H1 (cell line): ENCODE measurements at regions not wholly inside any gene's neighbourhood (a gene's known extent, or its start where the extent isn't known, plus 50 kb on each side); places are given as distances from the start of the nearest gene placed in this dataset.

ENCODE experiments used
- CTCF ChIA-PET: fragments of 300-600 bp; sonication (Branson Sonifier 250); formaldehyde crosslinking; loops from one replicate; lab custom pipeline; 2021; ENCODE audit not compliant: partially characterized antibody; lab: Charles Lee
- POLR2A ChIA-PET: fragments of 300-600 bp; sonication (Branson Sonifier 250); formaldehyde crosslinking; loops from one replicate; lab custom pipeline; 2021; ENCODE audit warnings: inconsistent platforms; ENCODE audit not compliant: partially characterized antibody; lab: Charles Lee
- DNase-seq, 2 experiments: peaks; one replicate each; pipeline versions ENCODE4 v3.0.0 to v3.0.0-alpha.2; 2010 to 2022; ENCODE audit warnings: low spot score in 2 of 2, low read depth in 1 of 2, mixed read lengths in 1 of 2
- FAIRE-seq: peaks from 2 replicates; lab custom pipeline; 2011; peaks lifted over from hg19 to GRCh38; lab: Jason Lieb, UNC
- H2AFZ ChIP-seq: 2 replicates; pipeline ENCODE4 v1.8.1; 2012; ENCODE audit warnings: low read length, inconsistent platforms
- H2AK5ac ChIP-seq: 2 replicates; pipeline ENCODE4 v1.6.1; 2013; ENCODE audit warnings: low read depth, low read length
- H2BK120ac ChIP-seq: replicated peaks from 2 replicates; pipeline ENCODE3; 2013; ENCODE audit warnings: low read depth, low read length, inconsistent platforms
- H2BK12ac ChIP-seq: 2 replicates; pipeline ENCODE4 v1.6.1; 2013; ENCODE audit warnings: low read depth, low read length
- H2BK15ac ChIP-seq: 2 replicates; pipeline ENCODE4 v1.6.1; 2013; ENCODE audit warnings: low read length
- H2BK20ac ChIP-seq: 2 replicates; pipeline ENCODE4 v1.6.1; 2013; ENCODE audit warnings: low read length
- H2BK5ac ChIP-seq: 2 replicates; pipeline ENCODE4 v1.6.1; 2013; ENCODE audit warnings: low read depth, low read length
- H3K14ac ChIP-seq: 2 replicates; pipeline ENCODE4 v1.6.1; 2013; ENCODE audit warnings: inconsistent platforms; ENCODE audit not compliant: insufficient read length
- H3K18ac ChIP-seq: 2 replicates; pipeline ENCODE4 v1.6.1; 2013; ENCODE audit warnings: low read length; ENCODE audit errors: extremely low read depth
- H3K23ac ChIP-seq: 2 replicates; pipeline ENCODE4 v1.6.1; 2013; ENCODE audit warnings: inconsistent platforms; ENCODE audit not compliant: insufficient read length
- H3K23me2 ChIP-seq: 2 replicates; pipeline ENCODE4 v1.6.1; 2013; ENCODE audit warnings: low read depth, low read length
- H3K27ac ChIP-seq: 2 replicates; pipeline ENCODE4 v1.6.1; 2011; ENCODE audit warnings: low read depth, low read length, inconsistent platforms
- H3K27me3 ChIP-seq, 4 experiments: replicated peaks in 1 of 4; 1 replicate in 1 of 4; 2 replicates in 3 of 4; pipeline versions ENCODE4 v1.6.1 to v1.8.1; 2011 to 2013; ENCODE audit warnings: low read length in 3 of 4, mild to moderate bottlenecking in 3 of 4, inconsistent platforms in 2 of 4, mixed read lengths in 2 of 4, moderate library complexity in 1 of 4; ENCODE audit not compliant: control insufficient read depth in 3 of 4, insufficient read depth in 3 of 4; ENCODE audit errors: extremely low read depth in 1 of 4
- H3K36me3 ChIP-seq, 4 experiments: 2 replicates each; pipeline versions ENCODE4 v1.6.1 to v1.8.1; 2011 to 2013; ENCODE audit warnings: mild to moderate bottlenecking in 4 of 4, low read length in 3 of 4, moderate library complexity in 2 of 4, control low read depth in 1 of 4, inconsistent platforms in 1 of 4; ENCODE audit not compliant: insufficient read depth in 4 of 4, control insufficient read depth in 2 of 4
- H3K4ac ChIP-seq: replicated peaks from 2 replicates; pipeline ENCODE3; 2013; ENCODE audit warnings: low read length, low read depth, mixed read lengths, inconsistent platforms; ENCODE audit not compliant: insufficient read length
- H3K4me1 ChIP-seq, 4 experiments: replicated peaks in 1 of 4; 1 replicate in 1 of 4; 2 replicates in 3 of 4; pipeline versions ENCODE4 v1.6.1 to v1.8.1; 2011 to 2013; ENCODE audit warnings: low read length in 3 of 4, inconsistent platforms in 2 of 4, mixed read lengths in 1 of 4; ENCODE audit not compliant: insufficient read depth in 4 of 4, control insufficient read depth in 3 of 4
- H3K4me2 ChIP-seq, 2 experiments: 2 replicates each; pipeline versions ENCODE4 v1.6.1 to v1.8.1; 2011 to 2013; ENCODE audit warnings: low read depth in 2 of 2, low read length in 2 of 2, control low read depth in 1 of 2, inconsistent platforms in 1 of 2, mild to moderate bottlenecking in 1 of 2; ENCODE audit not compliant: insufficient read depth in 1 of 2
- H3K4me3 ChIP-seq, 4 experiments: fragments of 200-600, 300-600 bp in 1 of 4; sonication (generic), shearing (Covaris generic), sonication (Bioruptor Twin) in 1 of 4; 2 replicates each; pipeline versions ENCODE4 v1.5.1 to v1.8.1; 2011 to 2016; ENCODE audit warnings: low read length in 4 of 4, low read depth in 3 of 4, control low read depth in 2 of 4, inconsistent platforms in 2 of 4, mild to moderate bottlenecking in 2 of 4, mixed read lengths in 1 of 4, moderate library complexity in 1 of 4; ENCODE audit not compliant: insufficient read depth in 2 of 4; ENCODE audit errors: extremely low read depth in 1 of 4
- H3K56ac ChIP-seq: replicated peaks from 2 replicates; pipeline ENCODE3; 2013; ENCODE audit warnings: low read depth, mild to moderate bottlenecking, mixed read lengths, low read length, inconsistent platforms; ENCODE audit not compliant: insufficient read length
- H3K79me1 ChIP-seq: 2 replicates; pipeline ENCODE4 v1.6.1; 2013; ENCODE audit warnings: low read depth, low read length, control low read depth
- H3K79me2 ChIP-seq, 2 experiments: 2 replicates each; pipeline versions ENCODE4 v1.6.1 to v1.8.1; 2012 to 2013; ENCODE audit warnings: low read length in 2 of 2, mild to moderate bottlenecking in 2 of 2, inconsistent platforms in 1 of 2; ENCODE audit not compliant: insufficient read depth in 2 of 2, control insufficient read depth in 1 of 2
- H3K9ac ChIP-seq, 4 experiments: replicated peaks in 1 of 4; 1 replicate in 1 of 4; 2 replicates in 3 of 4; pipeline versions ENCODE4 v1.6.1 to v1.8.1; 2011 to 2013; ENCODE audit warnings: low read depth in 3 of 4, low read length in 3 of 4, control low read depth in 2 of 4, mild to moderate bottlenecking in 2 of 4, moderate library complexity in 2 of 4, inconsistent platforms in 1 of 4; ENCODE audit errors: extremely low read depth in 1 of 4
- H3K9me3 ChIP-seq, 2 experiments: 2 replicates each; pipeline versions ENCODE4 v1.6.1 to v1.8.1; 2012 to 2013; ENCODE audit warnings: mild to moderate bottlenecking in 2 of 2, moderate library complexity in 2 of 2, control low read depth in 1 of 2, inconsistent platforms in 1 of 2, low read depth in 1 of 2, low read length in 1 of 2, mixed read lengths in 1 of 2; ENCODE audit not compliant: insufficient read depth in 2 of 2
- H4K20me1 ChIP-seq, 2 experiments: replicated peaks in 1 of 2; 2 replicates each; pipeline versions ENCODE3 to v1.8.1; 2011 to 2013; ENCODE audit warnings: inconsistent platforms in 2 of 2, low read length in 2 of 2, mild to moderate bottlenecking in 1 of 2; ENCODE audit not compliant: insufficient read depth in 2 of 2, control insufficient read depth in 1 of 2
- H4K5ac ChIP-seq: 2 replicates; pipeline ENCODE4 v1.6.1; 2013; ENCODE audit warnings: low read length, low read depth, mixed read lengths, inconsistent platforms; ENCODE audit not compliant: insufficient read length
- H4K8ac ChIP-seq: 2 replicates; pipeline ENCODE4 v1.8.0; 2013; ENCODE audit warnings: mild to moderate bottlenecking, moderate library complexity, low read length, inconsistent platforms; ENCODE audit not compliant: insufficient read depth; ENCODE audit errors: extremely low read depth
- H4K91ac ChIP-seq: replicated peaks from 2 replicates; pipeline ENCODE3; 2013; ENCODE audit warnings: low read length, mixed read lengths, inconsistent platforms; ENCODE audit not compliant: insufficient read length
- CBX8 ChIP-seq: fragments of 300-800, 300-1000 bp; sonication (generic); IDR thresholded peaks from 2 replicates; pipeline ENCODE4 v1.7.1; 2016; ENCODE audit warnings: low read depth, low read length, borderline replicate concordance
- CTBP2 ChIP-seq: IDR thresholded peaks from 2 replicates; pipeline ENCODE4 v1.7.0; 2011; ENCODE audit warnings: borderline replicate concordance, mild to moderate bottlenecking, moderate library complexity, mixed read lengths, low read length; ENCODE audit not compliant: insufficient read depth, insufficient read length
- GABPA ChIP-seq: IDR thresholded peaks from 2 replicates; pipeline ENCODE4 v1.6.1; 2011; ENCODE audit warnings: mild to moderate bottlenecking, low read length, moderate library complexity, borderline replicate concordance; ENCODE audit not compliant: insufficient read depth
- GTF2F1 ChIP-seq: IDR thresholded peaks from 2 replicates; pipeline ENCODE4 v1.6.1; 2012; ENCODE audit warnings: low read depth, low read length, improper control_type of control experiment, borderline replicate concordance
- MAFK ChIP-seq: IDR thresholded peaks from 2 replicates; pipeline ENCODE4 v1.6.1; 2012; ENCODE audit warnings: low read depth, mild to moderate bottlenecking, improper control_type of control experiment, low read length
- NANOG ChIP-seq: IDR thresholded peaks from 2 replicates; pipeline ENCODE4 v1.6.1; 2011; ENCODE audit warnings: low read length, low read depth, mild to moderate bottlenecking, inconsistent platforms; ENCODE audit not compliant: insufficient read depth, poor library complexity, severe bottlenecking
- POLR2AphosphoS5 ChIP-seq: IDR thresholded peaks from 2 replicates; pipeline ENCODE4 v1.6.1; 2011; ENCODE audit warnings: low read depth, low read length
- RAD21 ChIP-seq, 2 experiments: IDR thresholded peaks in 1 of 2; conservative IDR thresholded peaks in 1 of 2; 2 replicates each; pipeline ENCODE4 v1.6.1; 2011; ENCODE audit warnings: low read depth in 2 of 2, low read length in 2 of 2, improper control_type of control experiment in 1 of 2, inconsistent platforms in 1 of 2, mild to moderate bottlenecking in 1 of 2, moderate library complexity in 1 of 2
- SIRT6 ChIP-seq: IDR thresholded peaks from one replicate; pipeline ENCODE4 v1.7.1; 2012; ENCODE audit warnings: low read length, inconsistent platforms
- SIX5 ChIP-seq: IDR thresholded peaks from 2 replicates; pipeline ENCODE4 v1.6.1; 2011; ENCODE audit warnings: mild to moderate bottlenecking, low read depth, low read length
- SP2 ChIP-seq: IDR thresholded peaks from 2 replicates; pipeline ENCODE4 v1.6.1; 2012; ENCODE audit warnings: mild to moderate bottlenecking, low read length, inconsistent platforms
- TBP ChIP-seq: IDR thresholded peaks from 2 replicates; pipeline ENCODE4 v1.6.1; 2011; ENCODE audit warnings: low read depth, low read length, improper control_type of control experiment
- TEAD4 ChIP-seq: IDR thresholded peaks from 2 replicates; pipeline ENCODE4 v1.6.1; 2012; ENCODE audit warnings: low read depth, low read length, inconsistent platforms, mixed read lengths
- YY1 ChIP-seq: IDR thresholded peaks from 2 replicates; pipeline ENCODE4 v1.6.1; 2011; ENCODE audit warnings: low read depth, mild to moderate bottlenecking, low read length
- WGBS, 2 experiments: shearing (Covaris generic) in 1 of 2; methylation state at CpG; one replicate each; pipeline versions ENCODE4 v1.1.6 to v1.1.7; 2013 to 2015; ENCODE audit warnings: low lambda C conversion rate in 2 of 2, mixed read lengths in 2 of 2, inconsistent platforms in 1 of 2, low coverage in 1 of 2, missing lambda C conversion rate in 1 of 2; ENCODE audit not compliant: insufficient replicate concordance in 2 of 2, insufficient coverage in 1 of 2, insufficient read length in 1 of 2; ENCODE audit errors: extremely low coverage in 1 of 2, missing lambda C conversion rate in 1 of 2; 5-methylcytosine and 5-hydroxymethylcytosine counted together
- TF ChIP-seq, protein P1 (sequence below): IDR thresholded peaks from 2 replicates; pipeline ENCODE4 v1.6.1; 2011; ENCODE audit warnings: low read depth, mild to moderate bottlenecking, low read length; ENCODE audit not compliant: insufficient read depth

GRCh38 chr9:73474625-73475024, 323.0 kb downstream of the ANXA1 start:
- Histone ChIP-seq H2BK12ac (no peak overlapping the region), H4K20me1 (no peaks in the 10 kb centered on the region), H2BK120ac (no peak overlapping the region), H3K4me1 (no peaks in the 10 kb centered on the region), H3K36me3 (no peaks in the 10 kb centered on the region), H4K8ac (no peak overlapping the region), H2AFZ (no peak overlapping the region), H3K79me2 (no peaks in the 10 kb centered on the region), H3K56ac (no peak overlapping the region), H2BK15ac (no peak overlapping the region), H4K91ac (no peak overlapping the region), H3K23me2 (no peaks in the 10 kb centered on the region), H3K18ac (no peak overlapping the region), H3K14ac (no peak overlapping the region), H3K27me3 (no peaks in the 10 kb centered on the region), H2BK20ac (no peak overlapping the region), H3K79me1 (no peaks in the 10 kb centered on the region), H2AK5ac (no peak overlapping the region), H3K4ac (no peak overlapping the region), H3K23ac (no peak overlapping the region), H3K27ac (no peak overlapping the region), H2BK5ac (no peak overlapping the region), H3K4me3 (no peak overlapping the region), H3K9ac (no peak overlapping the region), H3K9me3 (no peaks in the 10 kb centered on the region; a peak in 1 of 4 replicates), H3K4me2 (no peak overlapping the region), H4K5ac (no peak overlapping the region)
- CTCF ChIA-PET = no interaction called here
- DNase-seq (no peak), FAIRE-seq (no peak)
- POLR2A ChIA-PET = no interaction called here
- WGBS, 2 experiments = 95% methylated on average over 20 of the region's 20 CpGs; no CpG with 5 or more reads in 1 of the 2 experiments
- TF ChIP-seq TEAD4 (no peak), SP2 (no peak), NANOG (no peak), GTF2F1 (no peak), TBP (no peak), CTBP2 (no peak), CBX8 (no peak), YY1 (no peak), POLR2AphosphoS5 (no peak), SIX5 (no peak), GABPA (no peak), RAD21 (IDR thresholded peaks at IDR 0.05 in 1 of 2, conservative IDR thresholded peaks at IDR 0.05 in 1 of 2; ENCODE audit: low read depth in 2 of 2, low read length in 2 of 2) (no peak), MAFK (no peak), SIRT6 (no peak)
- TF ChIP-seq, protein P1, sequence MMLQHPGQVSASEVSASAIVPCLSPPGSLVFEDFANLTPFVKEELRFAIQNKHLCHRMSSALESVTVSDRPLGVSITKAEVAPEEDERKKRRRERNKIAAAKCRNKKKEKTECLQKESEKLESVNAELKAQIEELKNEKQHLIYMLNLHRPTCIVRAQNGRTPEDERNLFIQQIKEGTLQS = no peak
